ENCODE measurements at regions not wholly inside any gene's neighbourhood (a gene's known extent, or its start where the extent isn't known, plus 50 kb on each side); places are given as distances from the start of the nearest gene placed in this dataset.

DNA sequence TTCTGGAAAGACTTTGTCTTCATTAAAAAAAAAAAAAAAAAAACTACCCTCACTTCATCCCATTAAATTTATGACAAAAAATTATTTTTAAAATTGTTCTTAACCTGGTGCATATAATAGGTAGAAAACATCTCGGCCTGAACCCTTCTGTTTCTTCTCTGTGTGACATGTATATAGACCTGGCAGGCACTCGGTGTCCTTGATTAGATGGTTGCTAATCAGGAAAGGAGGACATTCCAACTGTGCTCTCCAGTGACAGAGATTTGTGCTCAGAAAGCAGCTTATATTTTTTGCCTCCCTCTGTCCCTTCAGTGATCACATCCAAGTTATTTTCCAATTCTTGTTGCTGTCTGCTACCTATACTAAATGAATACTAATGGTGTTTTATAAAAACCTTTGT is 355.6 kb downstream of the CBLL2 start:
- no peaks in the 10 kb centered on the region for H3K4me1 ChIP-seq (ENCODE audit: control insufficient read depth in 1 of 2, insufficient read depth in 2 of 2, low read length in 2 of 2)
- H3K4me3 Mint-ChIP-seq = no peak overlapping the region
- no peak overlapping the region for H3K27ac Mint-ChIP-seq
- H3K9ac ChIP-seq (ENCODE audit: insufficient read depth, low read length, poor library complexity, severe bottlenecking) = no peak overlapping the region
- DNase-seq = no peak
- H2AFZ ChIP-seq (ENCODE audit: insufficient read depth, low read depth, low read length, poor library complexity, severe bottlenecking) = no peak overlapping the region
- H3K4me2 ChIP-seq (replicated peaks; ENCODE audit: extremely low read depth, low read length, poor library complexity, severe bottlenecking) = no peak overlapping the region
- H3K36me3 ChIP-seq (replicated peaks in 1 of 2; ENCODE audit: control insufficient read depth in 1 of 2, insufficient read depth in 2 of 2, low read length in 2 of 2) = no peaks in the 10 kb centered on the region
- intact Hi-C loops (cut with micrococcal nuclease) = no loop called here
- peaks cover 0 to 1% (median 0%) of the 10 kb centered on the region in 3 donors for H3K27me3 Mint-ChIP-seq (ENCODE audit: low read depth in 3 of 3)
- no peak for TF ChIP-seq CTCF (IDR thresholded peaks at IDR 0.05)
- H3K36me3 Mint-ChIP-seq = no peaks in the 10 kb centered on the region
- H3K9me3 ChIP-seq (replicated peaks in 1 of 2; ENCODE audit: control insufficient read depth in 1 of 2, insufficient read depth in 1 of 2, low read length in 2 of 2) = no peaks in the 10 kb centered on the region
- WGBS (ENCODE audit: insufficient coverage) = no CpG with 5 or more reads among the region's 2 CpGs
- no peaks in the 10 kb centered on the region for H4K20me1 ChIP-seq (ENCODE audit: insufficient read depth, low read length)
- no peaks in the 10 kb centered on the region for H3K27me3 ChIP-seq (ENCODE audit: control insufficient read depth in 2 of 2, insufficient read depth in 2 of 2, low read length in 2 of 2)
- no peaks in the 10 kb centered on the region for H3K4me1 Mint-ChIP-seq
- H3K27ac ChIP-seq (ENCODE audit: low read depth in 1 of 2, low read length in 2 of 2) = no peak overlapping the region
- H3K79me2 ChIP-seq (ENCODE audit: insufficient read depth, low read length) = no peaks in the 10 kb centered on the region
- H3K4me3 ChIP-seq (replicated peaks in 1 of 3; ENCODE audit: low read depth in 2 of 3, low read length in 3 of 3) = no peak overlapping the region
- peaks cover 0 to 4% (median 2%) of the 10 kb centered on the region in 7 donors for H3K9me3 Mint-ChIP-seq

DNA sequence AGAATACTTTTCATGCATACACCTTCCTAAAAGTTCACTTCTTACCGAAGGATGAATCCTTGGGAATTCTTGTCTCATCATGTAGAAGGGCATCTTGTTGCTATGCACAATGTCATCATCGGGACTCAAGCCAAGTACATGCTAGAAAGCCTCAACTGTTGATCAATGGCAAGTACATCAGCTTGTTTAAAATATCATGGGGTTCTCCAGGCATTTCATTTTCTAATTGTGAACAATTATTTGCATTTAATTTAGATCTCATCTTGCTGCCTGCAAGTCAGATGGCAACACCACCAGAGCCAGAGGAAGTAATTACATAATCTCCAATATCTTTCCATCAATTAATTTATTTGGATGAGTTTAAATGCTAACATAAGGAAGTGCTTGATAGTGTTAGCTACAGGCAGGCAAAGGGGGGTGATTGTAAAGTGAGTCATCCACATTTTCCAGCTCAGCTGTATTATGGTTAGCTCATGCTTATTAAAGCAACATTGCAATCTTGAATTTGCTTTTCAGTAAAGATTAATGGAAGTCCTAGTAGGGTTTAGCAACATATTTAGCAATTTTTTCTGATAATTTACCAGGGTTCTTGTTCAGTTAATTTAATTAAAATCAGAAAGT is 356.5 kb downstream of the CBLL2 start:
- Mint-ChIP-seq H3K4me3 (no peak overlapping the region), H3K27me3 (ENCODE audit: low read depth in 3 of 3) (peaks cover 0 to 1% (median 0%) of the 10 kb centered on the region in 3 donors), H3K36me3 (no peaks in the 10 kb centered on the region), H3K27ac (no peak overlapping the region), H3K4me1 (no peaks in the 10 kb centered on the region), H3K9me3 (peaks cover 0 to 4% (median 0%) of the 10 kb centered on the region in 7 donors)
- no peak overlapping the region for H2AFZ ChIP-seq (ENCODE audit: insufficient read depth, low read depth, low read length, poor library complexity, severe bottlenecking)
- H4K20me1 ChIP-seq (ENCODE audit: insufficient read depth, low read length) = no peaks in the 10 kb centered on the region
- no peaks in the 10 kb centered on the region for H3K79me2 ChIP-seq (ENCODE audit: insufficient read depth, low read length)
- 100% methylated on average over 1 of the region's 2 CpGs for WGBS (ENCODE audit: insufficient coverage)
- no peak for DNase-seq
- no peaks in the 10 kb centered on the region for H3K36me3 ChIP-seq (replicated peaks in 1 of 2; ENCODE audit: control insufficient read depth in 1 of 2, insufficient read depth in 2 of 2, low read length in 2 of 2)
- no peaks in the 10 kb centered on the region for H3K27me3 ChIP-seq (ENCODE audit: control insufficient read depth in 2 of 2, insufficient read depth in 2 of 2, low read length in 2 of 2)
- no peaks in the 10 kb centered on the region for H3K9me3 ChIP-seq (replicated peaks in 1 of 2; ENCODE audit: control insufficient read depth in 1 of 2, insufficient read depth in 1 of 2, low read length in 2 of 2)
- intact Hi-C loops (cut with micrococcal nuclease) = no loop called here
- no peaks in the 10 kb centered on the region for H3K4me1 ChIP-seq (ENCODE audit: control insufficient read depth in 1 of 2, insufficient read depth in 2 of 2, low read length in 2 of 2)
- no peak overlapping the region for H3K4me3 ChIP-seq (replicated peaks in 1 of 3; ENCODE audit: low read depth in 2 of 3, low read length in 3 of 3)
- TF ChIP-seq CTCF (IDR thresholded peaks at IDR 0.05) = no peak
- no peak overlapping the region for H3K9ac ChIP-seq (ENCODE audit: insufficient read depth, low read length, poor library complexity, severe bottlenecking)
- no peak overlapping the region for H3K4me2 ChIP-seq (replicated peaks; ENCODE audit: extremely low read depth, low read length, poor library complexity, severe bottlenecking)
- no peak overlapping the region for H3K27ac ChIP-seq (ENCODE audit: low read depth in 1 of 2, low read length in 2 of 2)
